ENCODE measurements at regions not wholly inside any gene's neighbourhood (a gene's known extent, or its start where the extent isn't known, plus 50 kb on each side); places are given as distances from the start of the nearest gene placed in this dataset.

DNA sequence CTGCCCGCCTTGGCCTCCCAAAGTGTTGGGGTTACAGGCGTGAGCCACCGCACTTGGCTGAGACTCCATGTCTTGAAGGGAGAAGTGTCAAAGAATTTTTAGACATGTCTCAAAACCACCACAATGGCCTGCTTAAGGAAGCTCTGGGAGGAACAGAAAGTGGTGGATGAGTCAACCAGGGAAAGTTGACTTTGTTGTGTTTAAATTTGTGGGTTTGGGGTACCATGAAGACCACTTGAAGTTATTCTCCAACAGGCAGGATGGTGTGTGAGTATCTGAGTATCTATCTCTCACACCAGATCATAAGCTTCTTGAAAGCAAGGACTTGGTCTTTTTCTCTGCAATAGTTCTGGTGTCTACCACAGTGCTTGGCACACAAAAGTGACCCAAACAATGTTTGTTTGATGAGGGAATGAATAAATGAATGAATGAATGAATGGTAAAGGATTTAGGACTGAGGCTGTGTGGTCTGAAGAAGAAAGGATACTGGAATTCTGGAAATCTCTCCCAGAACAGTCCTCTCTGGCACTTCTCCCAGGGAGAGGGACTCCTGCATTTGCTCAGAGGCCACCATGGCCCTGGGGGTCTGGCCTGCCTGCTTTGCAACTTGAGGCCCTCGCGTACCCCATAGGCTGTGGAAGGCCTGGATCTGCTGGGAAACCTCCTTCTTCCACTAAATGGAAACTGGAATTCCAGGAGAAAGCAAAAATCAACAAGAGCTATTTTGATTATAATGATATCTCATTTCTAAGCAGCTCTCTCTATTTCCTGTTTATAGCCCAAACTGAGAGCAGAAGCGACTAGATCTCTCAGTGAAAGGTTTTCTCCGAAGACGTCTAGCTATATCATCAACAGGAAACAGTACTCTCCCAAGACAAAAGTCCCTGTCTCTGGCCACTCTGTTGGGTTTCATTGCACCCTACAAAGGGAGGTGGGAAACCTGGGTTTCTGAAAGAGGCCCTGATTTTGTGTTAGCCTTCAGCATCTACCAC is 187.9 kb downstream of the PALM2AKAP2 start:
- H3K9me3 ChIP-seq (ENCODE audit: control insufficient read depth, low read length), result no peaks in the 10 kb centered on the region
- H3K9ac ChIP-seq, result no peak overlapping the region
- H3K36me3 ChIP-seq (ENCODE audit: control insufficient read depth, insufficient read depth, low read length), result no peaks in the 10 kb centered on the region
- no peak overlapping the region for H3K4me2 ChIP-seq (ENCODE audit: low read length)
- H3K4me3 ChIP-seq (ENCODE audit: low read depth, low read length), result no peak overlapping the region
- H2AFZ ChIP-seq, result no peak overlapping the region
- peak overlapping the region; percentile 51 for H3K27ac ChIP-seq
- no peaks in the 10 kb centered on the region for H3K4me1 ChIP-seq
- no peak for TF ChIP-seq CTCF (IDR thresholded peaks at IDR 0.05)
- H3K79me2 ChIP-seq, result no peaks in the 10 kb centered on the region
- H3K27me3 ChIP-seq (ENCODE audit: control insufficient read depth, insufficient read depth, low read length), result no peaks in the 10 kb centered on the region

DNA sequence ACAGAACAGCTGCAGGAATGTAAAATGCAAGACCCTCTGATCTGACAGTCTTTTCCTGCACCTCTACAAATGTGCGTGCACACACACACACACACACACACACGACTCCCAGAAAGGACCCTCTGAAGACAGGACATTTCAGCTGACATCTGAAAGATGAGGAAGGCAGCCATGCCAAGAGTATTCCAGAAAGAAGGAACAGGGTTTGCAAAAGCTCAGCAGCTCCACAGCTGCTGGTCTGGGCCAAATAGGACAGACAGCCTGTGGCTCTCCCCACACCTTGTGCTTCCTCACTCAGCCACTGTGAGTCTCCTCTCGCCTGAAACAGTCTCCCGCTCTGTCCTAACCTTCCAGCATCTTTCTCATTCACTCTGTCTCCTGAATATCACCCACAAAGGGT is 189.0 kb downstream of the PALM2AKAP2 start:
- no peak overlapping the region for H2AFZ ChIP-seq
- no peaks in the 10 kb centered on the region for H3K4me1 ChIP-seq
- H3K4me3 ChIP-seq (ENCODE audit: low read depth, low read length), result no peak overlapping the region
- H3K36me3 ChIP-seq (ENCODE audit: control insufficient read depth, insufficient read depth, low read length), result no peaks in the 10 kb centered on the region
- no peaks in the 10 kb centered on the region for H3K9me3 ChIP-seq (ENCODE audit: control insufficient read depth, low read length)
- no peaks in the 10 kb centered on the region for H3K27me3 ChIP-seq (ENCODE audit: control insufficient read depth, insufficient read depth, low read length)
- H3K79me2 ChIP-seq, result no peaks in the 10 kb centered on the region
- no peak for TF ChIP-seq CTCF (IDR thresholded peaks at IDR 0.05)
- no peak overlapping the region for H3K27ac ChIP-seq
- H3K9ac ChIP-seq, result no peak overlapping the region
- no peak overlapping the region for H3K4me2 ChIP-seq (ENCODE audit: low read length)

DNA sequence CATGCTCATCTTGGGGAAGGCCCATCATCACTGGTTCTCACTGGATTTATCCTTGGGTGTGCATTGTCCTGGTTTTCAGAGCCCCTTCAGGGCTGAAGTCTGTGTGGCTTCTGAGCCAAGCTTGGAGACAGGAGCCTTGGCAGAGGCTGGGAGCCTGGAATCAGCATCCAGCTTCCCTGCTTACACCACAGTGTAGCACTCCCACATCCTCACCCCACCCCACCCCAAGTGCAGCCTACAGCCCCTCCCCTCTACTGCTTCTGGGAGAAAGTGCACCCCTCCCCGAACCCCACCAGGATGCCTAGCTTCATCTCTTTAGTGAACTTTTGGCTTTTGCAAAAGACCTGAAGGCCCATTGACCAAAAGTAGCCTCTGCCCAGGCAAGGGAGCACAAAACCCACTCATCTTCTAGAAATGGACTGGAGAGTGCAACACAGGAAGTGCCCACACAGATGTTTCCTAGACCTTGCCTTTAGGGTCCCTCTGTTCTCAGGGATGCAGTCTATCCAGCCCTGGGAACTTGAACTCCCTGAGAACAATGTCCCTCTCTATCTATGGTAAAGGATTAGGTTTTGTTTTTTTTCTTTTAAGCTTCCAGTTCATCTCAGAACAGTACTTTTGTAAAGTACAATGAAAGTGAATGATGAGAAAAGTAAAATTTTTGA is 189.7 kb downstream of the PALM2AKAP2 start:
- no peak overlapping the region for H2AFZ ChIP-seq
- no peak for TF ChIP-seq CTCF (IDR thresholded peaks at IDR 0.05)
- H3K4me1 ChIP-seq, result no peaks in the 10 kb centered on the region
- H3K9me3 ChIP-seq (ENCODE audit: control insufficient read depth, low read length), result no peaks in the 10 kb centered on the region
- no peak overlapping the region for H3K9ac ChIP-seq
- H3K27me3 ChIP-seq (ENCODE audit: control insufficient read depth, insufficient read depth, low read length), result no peaks in the 10 kb centered on the region
- H3K79me2 ChIP-seq, result no peaks in the 10 kb centered on the region
- no peak overlapping the region for H3K4me2 ChIP-seq (ENCODE audit: low read length)
- H3K27ac ChIP-seq, result no peak overlapping the region
- H3K36me3 ChIP-seq (ENCODE audit: control insufficient read depth, insufficient read depth, low read length), result no peaks in the 10 kb centered on the region
- H3K4me3 ChIP-seq (ENCODE audit: low read depth, low read length), result no peak overlapping the region

- H3K4me1 ChIP-seq, result no peaks in the 10 kb centered on the region
- TF ChIP-seq CTCF (IDR thresholded peaks at IDR 0.05), result no peak
- no peaks in the 10 kb centered on the region for H3K36me3 ChIP-seq (ENCODE audit: control insufficient read depth, insufficient read depth, low read length)
- H3K9me3 ChIP-seq (ENCODE audit: control insufficient read depth, low read length), result no peaks in the 10 kb centered on the region
- H3K4me2 ChIP-seq (ENCODE audit: low read length), result no peak overlapping the region
- no peak overlapping the region for H3K27ac ChIP-seq
- no peak overlapping the region for H3K9ac ChIP-seq
- no peak overlapping the region for H3K4me3 ChIP-seq (ENCODE audit: low read depth, low read length)
- H3K79me2 ChIP-seq, result no peaks in the 10 kb centered on the region
- no peaks in the 10 kb centered on the region for H3K27me3 ChIP-seq (ENCODE audit: control insufficient read depth, insufficient read depth, low read length)
- no peak overlapping the region for H2AFZ ChIP-seq
Measured at GRCh38 chr9:109971226-109971625, 191.2 kb downstream of the PALM2AKAP2 start.

Data from parathyroid adenoma (tissue), 2 donors.